ENCODE measurements at regions not wholly inside any gene's neighbourhood (a gene's known extent, or its start where the extent isn't known, plus 50 kb on each side); places are given as distances from the start of the nearest gene placed in this dataset.

DNA sequence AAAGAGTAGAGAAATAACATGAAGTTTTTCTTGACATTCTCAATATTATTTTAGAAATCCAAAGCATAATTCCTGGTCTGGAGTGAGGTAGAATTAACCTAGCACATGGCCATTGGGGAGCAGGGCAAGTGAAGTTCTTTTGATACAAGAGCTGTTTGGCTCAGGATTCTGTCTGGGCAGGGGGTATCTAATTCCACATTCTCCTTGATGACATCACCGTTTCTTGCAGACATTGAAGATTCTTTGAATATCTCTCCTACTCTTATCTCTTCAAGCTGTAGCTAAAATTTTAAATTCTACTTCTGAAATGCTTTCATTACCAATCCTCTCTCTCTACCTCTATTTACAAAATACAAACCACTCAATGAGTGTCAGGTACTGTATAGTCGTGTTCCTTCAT is 138.2 kb upstream of the TENM4 start:
- DNase-seq (no peak), FAIRE-seq (no peak)

DNA sequence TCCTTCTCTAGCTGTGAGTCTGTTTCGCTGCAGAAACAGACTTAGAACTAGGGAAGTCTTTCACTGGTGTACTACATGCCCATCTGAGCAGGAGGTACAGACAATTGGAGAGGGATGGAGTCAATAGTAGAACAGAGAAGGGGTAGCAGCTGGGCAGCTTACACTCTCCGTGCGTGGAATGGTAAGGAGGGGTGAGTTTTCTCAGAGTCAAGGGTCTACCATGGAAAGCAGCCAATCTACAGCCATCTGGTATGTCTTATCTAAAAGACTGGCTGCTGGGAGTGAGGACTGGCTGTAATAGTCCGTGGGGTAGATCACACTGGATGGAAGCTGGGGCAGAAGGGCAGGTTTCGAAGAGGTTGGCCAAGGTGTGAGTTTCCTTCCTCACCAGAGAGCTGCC is 137.3 kb upstream of the TENM4 start:
- intact Hi-C loops (cut with DNase I): no loop called here
- DNase-seq (no peak), FAIRE-seq (no peak)
- Histone ChIP-seq H3K27ac (ENCODE audit: low read depth in 2 of 2, low read length in 2 of 2) (no peak overlapping the region), H3K9ac (ENCODE audit: low read length in 3 of 3) (no peak overlapping the region), H3K4me3 (ENCODE audit: low read length in 3 of 3) (no peak overlapping the region), H3K4me1 (ENCODE audit: control insufficient read depth in 2 of 3, insufficient read depth in 2 of 3, low read depth in 1 of 3, low read length in 3 of 3) (no peaks in the 10 kb centered on the region), H3K27me3 (ENCODE audit: control insufficient read depth, insufficient read depth, low read length) (no peaks in the 10 kb centered on the region), H3K36me3 (ENCODE audit: control insufficient read depth in 2 of 3, insufficient read depth in 3 of 3, low read length in 3 of 3) (no peaks in the 10 kb centered on the region), H3K9me3 (ENCODE audit: control insufficient read depth in 2 of 3, insufficient read depth in 1 of 3, low read length in 3 of 3) (no peaks in the 10 kb centered on the region)
- TF ChIP-seq, protein P1, sequence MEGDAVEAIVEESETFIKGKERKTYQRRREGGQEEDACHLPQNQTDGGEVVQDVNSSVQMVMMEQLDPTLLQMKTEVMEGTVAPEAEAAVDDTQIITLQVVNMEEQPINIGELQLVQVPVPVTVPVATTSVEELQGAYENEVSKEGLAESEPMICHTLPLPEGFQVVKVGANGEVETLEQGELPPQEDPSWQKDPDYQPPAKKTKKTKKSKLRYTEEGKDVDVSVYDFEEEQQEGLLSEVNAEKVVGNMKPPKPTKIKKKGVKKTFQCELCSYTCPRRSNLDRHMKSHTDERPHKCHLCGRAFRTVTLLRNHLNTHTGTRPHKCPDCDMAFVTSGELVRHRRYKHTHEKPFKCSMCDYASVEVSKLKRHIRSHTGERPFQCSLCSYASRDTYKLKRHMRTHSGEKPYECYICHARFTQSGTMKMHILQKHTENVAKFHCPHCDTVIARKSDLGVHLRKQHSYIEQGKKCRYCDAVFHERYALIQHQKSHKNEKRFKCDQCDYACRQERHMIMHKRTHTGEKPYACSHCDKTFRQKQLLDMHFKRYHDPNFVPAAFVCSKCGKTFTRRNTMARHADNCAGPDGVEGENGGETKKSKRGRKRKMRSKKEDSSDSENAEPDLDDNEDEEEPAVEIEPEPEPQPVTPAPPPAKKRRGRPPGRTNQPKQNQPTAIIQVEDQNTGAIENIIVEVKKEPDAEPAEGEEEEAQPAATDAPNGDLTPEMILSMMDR (IDR thresholded peaks at IDR 0.05; ENCODE audit: borderline replicate concordance, extremely low read depth, insufficient read depth): no peak

More for the DNA sequence above, 138.2 kb upstream of the TENM4 start:
- intact Hi-C loops (cut with DNase I): no loop called here
- no peaks in the 10 kb centered on the region for H3K9me3 ChIP-seq (ENCODE audit: control insufficient read depth in 2 of 3, insufficient read depth in 1 of 3, low read length in 3 of 3)
- TF ChIP-seq, protein P1 (IDR thresholded peaks at IDR 0.05; ENCODE audit: borderline replicate concordance, extremely low read depth, insufficient read depth): no peak
- H3K4me3 ChIP-seq (ENCODE audit: low read length in 3 of 3): no peak overlapping the region
- H3K9ac ChIP-seq (ENCODE audit: low read length in 3 of 3): no peak overlapping the region
- no peaks in the 10 kb centered on the region for H3K27me3 ChIP-seq (ENCODE audit: control insufficient read depth, insufficient read depth, low read length)
- no peaks in the 10 kb centered on the region for H3K4me1 ChIP-seq (ENCODE audit: control insufficient read depth in 2 of 3, insufficient read depth in 2 of 3, low read depth in 1 of 3, low read length in 3 of 3)
- no peak overlapping the region for H3K27ac ChIP-seq (ENCODE audit: low read depth in 2 of 2, low read length in 2 of 2)
- no peaks in the 10 kb centered on the region for H3K36me3 ChIP-seq (ENCODE audit: control insufficient read depth in 2 of 3, insufficient read depth in 3 of 3, low read length in 3 of 3)

DNA sequence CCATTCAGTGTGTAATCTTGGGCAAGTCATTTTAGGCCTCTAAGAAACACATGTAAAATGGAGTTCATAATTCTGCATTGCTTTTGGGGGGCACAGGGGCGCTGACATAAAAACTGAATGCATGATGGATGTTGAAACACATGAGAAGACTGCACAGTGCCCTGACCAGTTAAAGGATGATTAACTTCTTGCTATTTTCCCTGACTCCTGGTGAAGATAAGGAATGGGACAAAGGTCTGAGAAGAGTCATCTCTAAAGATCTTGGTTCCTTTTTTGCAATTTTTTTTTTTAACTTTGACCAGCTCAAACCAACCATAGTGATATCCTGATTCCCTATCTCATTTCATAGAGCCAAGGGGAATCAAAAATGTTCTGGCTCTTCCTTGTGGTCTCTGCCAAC is 134.9 kb upstream of the TENM4 start:
- H3K4me1 ChIP-seq (ENCODE audit: control insufficient read depth in 2 of 3, insufficient read depth in 2 of 3, low read depth in 1 of 3, low read length in 3 of 3): no peaks in the 10 kb centered on the region
- intact Hi-C loops (cut with DNase I): no loop called here
- no peaks in the 10 kb centered on the region for H3K36me3 ChIP-seq (ENCODE audit: control insufficient read depth in 2 of 3, insufficient read depth in 3 of 3, low read length in 3 of 3)
- H3K9ac ChIP-seq (ENCODE audit: low read length in 3 of 3): no peak overlapping the region
- DNase-seq (no peak), FAIRE-seq (no peak)
- no peak overlapping the region for H3K27ac ChIP-seq (ENCODE audit: low read depth in 2 of 2, low read length in 2 of 2)
- no peaks in the 10 kb centered on the region for H3K9me3 ChIP-seq (ENCODE audit: control insufficient read depth in 2 of 3, insufficient read depth in 1 of 3, low read length in 3 of 3)
- H3K27me3 ChIP-seq (ENCODE audit: control insufficient read depth, insufficient read depth, low read length): no peaks in the 10 kb centered on the region
- TF ChIP-seq, protein P1 (IDR thresholded peaks at IDR 0.05; ENCODE audit: borderline replicate concordance, extremely low read depth, insufficient read depth): no peak
- no peak overlapping the region for H3K4me3 ChIP-seq (ENCODE audit: low read length in 3 of 3)

DNA sequence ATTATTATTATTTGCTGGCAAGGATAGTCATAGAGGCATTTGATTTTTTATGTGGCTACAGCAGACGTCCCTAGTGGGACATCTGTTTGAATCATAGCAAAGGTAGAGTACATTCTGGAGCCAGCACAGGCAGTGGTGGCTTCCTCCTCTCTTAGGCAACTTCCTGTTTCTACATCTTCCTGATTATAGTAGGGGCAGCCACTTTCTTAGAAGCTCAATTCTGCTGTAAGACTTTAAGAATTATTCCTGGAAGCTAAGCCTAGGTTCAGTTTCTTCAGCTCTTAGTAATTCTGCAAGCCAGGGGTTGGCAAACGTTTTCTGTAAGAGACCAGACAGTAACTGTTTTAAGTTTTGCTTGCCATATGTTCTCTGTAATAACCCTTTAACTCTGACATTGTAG is 129.3 kb upstream of the TENM4 start:
- FAIRE-seq (no peak), DNase-seq (no peak)
- TF ChIP-seq, protein P1 (IDR thresholded peaks at IDR 0.05; ENCODE audit: borderline replicate concordance, extremely low read depth, insufficient read depth): no peak
- Histone ChIP-seq H3K4me3 (ENCODE audit: low read length in 3 of 3) (no peak overlapping the region), H3K4me1 (ENCODE audit: control insufficient read depth in 2 of 3, insufficient read depth in 2 of 3, low read depth in 1 of 3, low read length in 3 of 3) (no peaks in the 10 kb centered on the region), H3K9me3 (ENCODE audit: control insufficient read depth in 2 of 3, insufficient read depth in 1 of 3, low read length in 3 of 3) (no peaks in the 10 kb centered on the region), H3K9ac (ENCODE audit: low read length in 3 of 3) (no peak overlapping the region), H3K27ac (ENCODE audit: low read depth in 2 of 2, low read length in 2 of 2) (no peak overlapping the region), H3K27me3 (ENCODE audit: control insufficient read depth, insufficient read depth, low read length) (no peaks in the 10 kb centered on the region), H3K36me3 (ENCODE audit: control insufficient read depth in 2 of 3, insufficient read depth in 3 of 3, low read length in 3 of 3) (no peaks in the 10 kb centered on the region)
- intact Hi-C loops (cut with DNase I): no loop called here
